GM23338 (cell line): ENCODE measurements at regions not wholly inside any gene's neighbourhood (a gene's known extent, or its start where the extent isn't known, plus 50 kb on each side); places are given as distances from the start of the nearest gene placed in this dataset.
"Not testable (repeated sequence)": the region's sequence is repeated elsewhere in the genome, so short reads cannot be mapped to it uniquely, and the experiment has no call there.

Experiments used
- CTCF ChIP-seq, 2 experiments: fragments of 200-600 bp in 1 of 2; sonication (generic) in 1 of 2; conservative IDR thresholded peaks; 2 replicates each; pipeline versions ENCODE4 v1.5.1 to v1.6.1; 2016 to 2017; ENCODE audit warnings: antibody characterized with exemption in 2 of 2, low read depth in 2 of 2, mild to moderate bottlenecking in 2 of 2, moderate library complexity in 1 of 2
- JUNB ChIP-seq: IDR thresholded peaks from one replicate; pipeline ENCODE4 v1.6.1; 2016; ENCODE audit warnings: antibody characterized with exemption; ENCODE audit not compliant: unreplicated experiment
- POLR2AphosphoS5 ChIP-seq: IDR thresholded peaks from 2 replicates; pipeline ENCODE4 v1.6.1; 2016; ENCODE audit warnings: antibody characterized with exemption, low read depth
- REST ChIP-seq: IDR thresholded peaks from one replicate; pipeline ENCODE4 v1.6.1; 2018; ENCODE audit warnings: antibody characterized with exemption; ENCODE audit not compliant: unreplicated experiment

- not testable (repeated sequence) for TF ChIP-seq REST; CTCF (conservative IDR thresholded peaks at IDR 0.05; ENCODE audit: low read depth in 2 of 2); JUNB; POLR2AphosphoS5
Observed at GRCh38 chr7:6951553-6951952, 125.5 kb upstream of the CCZ1B start.
